HG03354 (cell line): ENCODE measurements at regions not wholly inside any gene's neighbourhood (a gene's known extent, or its start where the extent isn't known, plus 50 kb on each side); places are given as distances from the start of the nearest gene placed in this dataset.

Source experiments
- ATAC-seq: cut with Tn5 transposase; IDR thresholded peaks from one replicate; pipeline ENCODE4 v1.9.1; 2021; ENCODE audit warnings: mild to moderate bottlenecking; ENCODE audit not compliant: unreplicated experiment, poor library complexity, severe bottlenecking

- no peak for ATAC-seq
Measured at GRCh38 chr14:98633380-98633779, 638.6 kb downstream of the BCL11B start.

- ATAC-seq, result no peak
Measured at GRCh38 chr14:98634043-98634820, 637.8 kb downstream of the BCL11B start.

GRCh38 chr14:98638366-98638765 is 633.6 kb downstream of the BCL11B start:
- ATAC-seq, result no peak

GRCh38 chr14:98647754-98648153 is 624.2 kb downstream of the BCL11B start:
- ATAC-seq, result no peak

- ATAC-seq, result no peak
Measured at GRCh38 chr14:98651037-98651436, 621.0 kb downstream of the BCL11B start.

- no peak for ATAC-seq
Measured at GRCh38 chr14:98665007-98665406, 607.0 kb downstream of the BCL11B start.

GRCh38 chr14:98666545-98666944 is 605.5 kb downstream of the BCL11B start:
- no peak for ATAC-seq

- no peak for ATAC-seq
Measured at GRCh38 chr14:98682033-98682432, 590.0 kb downstream of the BCL11B start.

GRCh38 chr14:98682726-98683125 is 589.3 kb downstream of the BCL11B start:
- no peak for ATAC-seq

- ATAC-seq, result no peak
Measured at GRCh38 chr14:98684468-98684867, 587.5 kb downstream of the BCL11B start.

GRCh38 chr14:98685725-98686124 is 586.3 kb downstream of the BCL11B start:
- ATAC-seq, result no peak

GRCh38 chr14:98688446-98688845 is 583.6 kb downstream of the BCL11B start:
- ATAC-seq, result no peak

GRCh38 chr14:98689951-98690350 is 582.0 kb downstream of the BCL11B start:
- no peak for ATAC-seq

GRCh38 chr14:98692832-98693231 is 579.2 kb downstream of the BCL11B start:
- ATAC-seq, result no peak

GRCh38 chr14:98694541-98694940 is 577.5 kb downstream of the BCL11B start:
- no peak for ATAC-seq

GRCh38 chr14:98695809-98696208 is 576.2 kb downstream of the BCL11B start:
- ATAC-seq, result no peak

GRCh38 chr14:98698341-98698740 is 573.7 kb downstream of the BCL11B start:
- no peak for ATAC-seq

GRCh38 chr14:98700748-98701147 is 571.2 kb downstream of the BCL11B start:
- no peak for ATAC-seq

- no peak for ATAC-seq
Measured at GRCh38 chr14:98701377-98701776, 570.6 kb downstream of the BCL11B start.

GRCh38 chr14:98704441-98704840 is 567.6 kb downstream of the BCL11B start:
- no peak for ATAC-seq

GRCh38 chr14:98705871-98706300 is 566.1 kb downstream of the BCL11B start:
- no peak for ATAC-seq

GRCh38 chr14:98707522-98707921 is 564.5 kb downstream of the BCL11B start:
- no peak for ATAC-seq
